H1 (cell line): ENCODE measurements at regions not wholly inside any gene's neighbourhood (a gene's known extent, or its start where the extent isn't known, plus 50 kb on each side); places are given as distances from the start of the nearest gene placed in this dataset.
A peak's percentile ranks its signal among the peaks of the same experiment; 100 is the strongest.

Experiments used
- CTCF ChIA-PET: fragments of 300-600 bp; sonication (Branson Sonifier 250); formaldehyde crosslinking; loops from one replicate; lab custom pipeline; 2021; ENCODE audit not compliant: partially characterized antibody; lab: Charles Lee
- POLR2A ChIA-PET: fragments of 300-600 bp; sonication (Branson Sonifier 250); formaldehyde crosslinking; loops from one replicate; lab custom pipeline; 2021; ENCODE audit warnings: inconsistent platforms; ENCODE audit not compliant: partially characterized antibody; lab: Charles Lee
- DNase-seq, 2 experiments: peaks; one replicate each; pipeline versions ENCODE4 v3.0.0 to v3.0.0-alpha.2; 2010 to 2022; ENCODE audit warnings: low spot score in 2 of 2, low read depth in 1 of 2, mixed read lengths in 1 of 2
- FAIRE-seq: peaks from 2 replicates; lab custom pipeline; 2011; peaks lifted over from hg19 to GRCh38; lab: Jason Lieb, UNC
- H2AFZ ChIP-seq: 2 replicates; pipeline ENCODE4 v1.8.1; 2012; ENCODE audit warnings: low read length, inconsistent platforms
- H2AK5ac ChIP-seq: 2 replicates; pipeline ENCODE4 v1.6.1; 2013; ENCODE audit warnings: low read depth, low read length
- H2BK120ac ChIP-seq: replicated peaks from 2 replicates; pipeline ENCODE3; 2013; ENCODE audit warnings: low read depth, low read length, inconsistent platforms
- H2BK12ac ChIP-seq: 2 replicates; pipeline ENCODE4 v1.6.1; 2013; ENCODE audit warnings: low read depth, low read length
- H2BK15ac ChIP-seq: 2 replicates; pipeline ENCODE4 v1.6.1; 2013; ENCODE audit warnings: low read length
- H2BK20ac ChIP-seq: 2 replicates; pipeline ENCODE4 v1.6.1; 2013; ENCODE audit warnings: low read length
- H2BK5ac ChIP-seq: 2 replicates; pipeline ENCODE4 v1.6.1; 2013; ENCODE audit warnings: low read depth, low read length
- H3K14ac ChIP-seq: 2 replicates; pipeline ENCODE4 v1.6.1; 2013; ENCODE audit warnings: inconsistent platforms; ENCODE audit not compliant: insufficient read length
- H3K18ac ChIP-seq: 2 replicates; pipeline ENCODE4 v1.6.1; 2013; ENCODE audit warnings: low read length; ENCODE audit errors: extremely low read depth
- H3K23ac ChIP-seq: 2 replicates; pipeline ENCODE4 v1.6.1; 2013; ENCODE audit warnings: inconsistent platforms; ENCODE audit not compliant: insufficient read length
- H3K23me2 ChIP-seq: 2 replicates; pipeline ENCODE4 v1.6.1; 2013; ENCODE audit warnings: low read depth, low read length
- H3K27ac ChIP-seq: 2 replicates; pipeline ENCODE4 v1.6.1; 2011; ENCODE audit warnings: low read depth, low read length, inconsistent platforms
- H3K27me3 ChIP-seq, 4 experiments: replicated peaks in 1 of 4; 1 replicate in 1 of 4; 2 replicates in 3 of 4; pipeline versions ENCODE4 v1.6.1 to v1.8.1; 2011 to 2013; ENCODE audit warnings: low read length in 3 of 4, mild to moderate bottlenecking in 3 of 4, inconsistent platforms in 2 of 4, mixed read lengths in 2 of 4, moderate library complexity in 1 of 4; ENCODE audit not compliant: control insufficient read depth in 3 of 4, insufficient read depth in 3 of 4; ENCODE audit errors: extremely low read depth in 1 of 4
- H3K36me3 ChIP-seq, 4 experiments: 2 replicates each; pipeline versions ENCODE4 v1.6.1 to v1.8.1; 2011 to 2013; ENCODE audit warnings: mild to moderate bottlenecking in 4 of 4, low read length in 3 of 4, moderate library complexity in 2 of 4, control low read depth in 1 of 4, inconsistent platforms in 1 of 4; ENCODE audit not compliant: insufficient read depth in 4 of 4, control insufficient read depth in 2 of 4
- H3K4ac ChIP-seq: replicated peaks from 2 replicates; pipeline ENCODE3; 2013; ENCODE audit warnings: low read length, low read depth, mixed read lengths, inconsistent platforms; ENCODE audit not compliant: insufficient read length
- H3K4me1 ChIP-seq, 4 experiments: replicated peaks in 1 of 4; 1 replicate in 1 of 4; 2 replicates in 3 of 4; pipeline versions ENCODE4 v1.6.1 to v1.8.1; 2011 to 2013; ENCODE audit warnings: low read length in 3 of 4, inconsistent platforms in 2 of 4, mixed read lengths in 1 of 4; ENCODE audit not compliant: insufficient read depth in 4 of 4, control insufficient read depth in 3 of 4
- H3K4me2 ChIP-seq, 2 experiments: 2 replicates each; pipeline versions ENCODE4 v1.6.1 to v1.8.1; 2011 to 2013; ENCODE audit warnings: low read depth in 2 of 2, low read length in 2 of 2, control low read depth in 1 of 2, inconsistent platforms in 1 of 2, mild to moderate bottlenecking in 1 of 2; ENCODE audit not compliant: insufficient read depth in 1 of 2
- H3K4me3 ChIP-seq, 4 experiments: fragments of 200-600, 300-600 bp in 1 of 4; sonication (generic), shearing (Covaris generic), sonication (Bioruptor Twin) in 1 of 4; 2 replicates each; pipeline versions ENCODE4 v1.5.1 to v1.8.1; 2011 to 2016; ENCODE audit warnings: low read length in 4 of 4, low read depth in 3 of 4, control low read depth in 2 of 4, inconsistent platforms in 2 of 4, mild to moderate bottlenecking in 2 of 4, mixed read lengths in 1 of 4, moderate library complexity in 1 of 4; ENCODE audit not compliant: insufficient read depth in 2 of 4; ENCODE audit errors: extremely low read depth in 1 of 4
- H3K56ac ChIP-seq: replicated peaks from 2 replicates; pipeline ENCODE3; 2013; ENCODE audit warnings: low read depth, mild to moderate bottlenecking, mixed read lengths, low read length, inconsistent platforms; ENCODE audit not compliant: insufficient read length
- H3K79me1 ChIP-seq: 2 replicates; pipeline ENCODE4 v1.6.1; 2013; ENCODE audit warnings: low read depth, low read length, control low read depth
- H3K79me2 ChIP-seq, 2 experiments: 2 replicates each; pipeline versions ENCODE4 v1.6.1 to v1.8.1; 2012 to 2013; ENCODE audit warnings: low read length in 2 of 2, mild to moderate bottlenecking in 2 of 2, inconsistent platforms in 1 of 2; ENCODE audit not compliant: insufficient read depth in 2 of 2, control insufficient read depth in 1 of 2
- H3K9ac ChIP-seq, 4 experiments: replicated peaks in 1 of 4; 1 replicate in 1 of 4; 2 replicates in 3 of 4; pipeline versions ENCODE4 v1.6.1 to v1.8.1; 2011 to 2013; ENCODE audit warnings: low read depth in 3 of 4, low read length in 3 of 4, control low read depth in 2 of 4, mild to moderate bottlenecking in 2 of 4, moderate library complexity in 2 of 4, inconsistent platforms in 1 of 4; ENCODE audit errors: extremely low read depth in 1 of 4
- H3K9me3 ChIP-seq, 2 experiments: 2 replicates each; pipeline versions ENCODE4 v1.6.1 to v1.8.1; 2012 to 2013; ENCODE audit warnings: mild to moderate bottlenecking in 2 of 2, moderate library complexity in 2 of 2, control low read depth in 1 of 2, inconsistent platforms in 1 of 2, low read depth in 1 of 2, low read length in 1 of 2, mixed read lengths in 1 of 2; ENCODE audit not compliant: insufficient read depth in 2 of 2
- H4K20me1 ChIP-seq, 2 experiments: replicated peaks in 1 of 2; 2 replicates each; pipeline versions ENCODE3 to v1.8.1; 2011 to 2013; ENCODE audit warnings: inconsistent platforms in 2 of 2, low read length in 2 of 2, mild to moderate bottlenecking in 1 of 2; ENCODE audit not compliant: insufficient read depth in 2 of 2, control insufficient read depth in 1 of 2
- H4K5ac ChIP-seq: 2 replicates; pipeline ENCODE4 v1.6.1; 2013; ENCODE audit warnings: low read length, low read depth, mixed read lengths, inconsistent platforms; ENCODE audit not compliant: insufficient read length
- H4K8ac ChIP-seq: 2 replicates; pipeline ENCODE4 v1.8.0; 2013; ENCODE audit warnings: mild to moderate bottlenecking, moderate library complexity, low read length, inconsistent platforms; ENCODE audit not compliant: insufficient read depth; ENCODE audit errors: extremely low read depth
- H4K91ac ChIP-seq: replicated peaks from 2 replicates; pipeline ENCODE3; 2013; ENCODE audit warnings: low read length, mixed read lengths, inconsistent platforms; ENCODE audit not compliant: insufficient read length
- EP300 ChIP-seq, 2 experiments: IDR thresholded peaks; 1 replicate in 1 of 2; 2 replicates in 1 of 2; pipeline ENCODE4 v1.6.1; 2011 to 2012; ENCODE audit warnings: low read depth in 2 of 2, low read length in 2 of 2, mild to moderate bottlenecking in 2 of 2, borderline replicate concordance in 1 of 2, inconsistent platforms in 1 of 2, moderate library complexity in 1 of 2
- EZH2 ChIP-seq: fragments of 200-600 bp; sonication (generic); IDR thresholded peaks from 2 replicates; pipeline ENCODE4 v1.7.1; 2012; ENCODE audit warnings: low read depth, mild to moderate bottlenecking, moderate library complexity, low read length, inconsistent platforms; ENCODE audit not compliant: severe bottlenecking
- KDM5A ChIP-seq: fragments of 200-600 bp; IDR thresholded peaks from 2 replicates; pipeline ENCODE4 v1.7.1; 2012; ENCODE audit warnings: mild to moderate bottlenecking, low read length, inconsistent platforms, mixed read lengths
- NRF1 ChIP-seq: IDR thresholded peaks from 2 replicates; pipeline ENCODE4 v1.6.1; 2011; ENCODE audit warnings: mild to moderate bottlenecking, low read depth, low read length, improper control_type of control experiment
- RBBP5 ChIP-seq: IDR thresholded peaks from 2 replicates; pipeline ENCODE4 v1.7.1; 2012; ENCODE audit warnings: low read depth, mild to moderate bottlenecking, inconsistent platforms, low read length, moderate library complexity, borderline replicate concordance
- SIN3A ChIP-seq, 2 experiments: IDR thresholded peaks in 1 of 2; conservative IDR thresholded peaks in 1 of 2; 2 replicates each; pipeline ENCODE4 v1.6.1; 2011 to 2012; ENCODE audit warnings: low read length in 2 of 2, improper control_type of control experiment in 1 of 2, low read depth in 1 of 2, mild to moderate bottlenecking in 1 of 2
- SIRT6 ChIP-seq: IDR thresholded peaks from one replicate; pipeline ENCODE4 v1.7.1; 2012; ENCODE audit warnings: low read length, inconsistent platforms
- SP2 ChIP-seq: IDR thresholded peaks from 2 replicates; pipeline ENCODE4 v1.6.1; 2012; ENCODE audit warnings: mild to moderate bottlenecking, low read length, inconsistent platforms
- SUZ12 ChIP-seq: fragments of 200-600 bp; sonication (generic); IDR thresholded peaks from 2 replicates; pipeline ENCODE4 v1.6.1; 2012; ENCODE audit warnings: mild to moderate bottlenecking, inconsistent platforms, low read length, moderate library complexity, mixed read lengths
- USF2 ChIP-seq: IDR thresholded peaks from 2 replicates; pipeline ENCODE4 v1.6.1; 2011; ENCODE audit warnings: low read length, improper control_type of control experiment
- YY1 ChIP-seq: IDR thresholded peaks from 2 replicates; pipeline ENCODE4 v1.6.1; 2011; ENCODE audit warnings: low read depth, mild to moderate bottlenecking, low read length
- WGBS, 2 experiments: shearing (Covaris generic) in 1 of 2; methylation state at CpG; one replicate each; pipeline versions ENCODE4 v1.1.6 to v1.1.7; 2013 to 2015; ENCODE audit warnings: low lambda C conversion rate in 2 of 2, mixed read lengths in 2 of 2, inconsistent platforms in 1 of 2, low coverage in 1 of 2, missing lambda C conversion rate in 1 of 2; ENCODE audit not compliant: insufficient replicate concordance in 2 of 2, insufficient coverage in 1 of 2, insufficient read length in 1 of 2; ENCODE audit errors: extremely low coverage in 1 of 2, missing lambda C conversion rate in 1 of 2; 5-methylcytosine and 5-hydroxymethylcytosine counted together
- TF ChIP-seq, protein P1 (sequence below): IDR thresholded peaks from 2 replicates; pipeline ENCODE4 v1.6.1; 2012; ENCODE audit warnings: inconsistent platforms

- H3K79me1 ChIP-seq, result no peaks in the 10 kb centered on the region
- H2BK15ac ChIP-seq, result no peak overlapping the region
- H3K9me3 ChIP-seq, result 0 out of 4 replicates have a peak, but pooled peaks cover 0 to 5% of the 10 kb centered on the region in 2 experiments
- no peak for FAIRE-seq
- H3K56ac ChIP-seq, result no peak overlapping the region
- 0 out of 7 replicates have a peak, but pooled peaks cover 0 to 2% (median 0%) of the 10 kb centered on the region in 4 experiments for H3K4me1 ChIP-seq
- H2BK12ac ChIP-seq, result no peak overlapping the region
- H3K23ac ChIP-seq, result no peak overlapping the region
- H4K8ac ChIP-seq, result peak overlapping the region; percentile 85; the same call in 1 of the 2 replicates
- no peaks in the 10 kb centered on the region for H4K20me1 ChIP-seq
- H3K23me2 ChIP-seq, result no peaks in the 10 kb centered on the region
- H3K4me3 ChIP-seq, result no peak overlapping the region
- H2BK5ac ChIP-seq, result no peak overlapping the region
- H2BK120ac ChIP-seq, result no peak overlapping the region
- no peaks in the 10 kb centered on the region for H3K36me3 ChIP-seq
- DNase-seq, result no peak
- no peak overlapping the region for H4K91ac ChIP-seq
- H3K18ac ChIP-seq, result no peak overlapping the region
- POLR2A ChIA-PET, result no interaction called here
- no peak overlapping the region for H3K9ac ChIP-seq
- no peak overlapping the region for H3K14ac ChIP-seq
- peak overlapping the region; percentile 16; the same call in 1 of the 2 replicates for H2AFZ ChIP-seq
- H3K4me2 ChIP-seq, result no peak overlapping the region
- H3K4ac ChIP-seq, result no peak overlapping the region
- no peak overlapping the region for H3K27ac ChIP-seq
- no peak overlapping the region for H2BK20ac ChIP-seq
- H3K79me2 ChIP-seq, result no peaks in the 10 kb centered on the region
- 92% methylated on average over 13 of the region's 13 CpGs; no CpG with 5 or more reads in 1 of the 2 experiments for WGBS, 2 experiments
- H2AK5ac ChIP-seq, result no peak overlapping the region
- CTCF ChIA-PET, result interaction anchor here (1.1 kb wide), 1 partner anchor 16 kb away, joined by 5 read pairs; no protein-coding TSS in a partner anchor
- H4K5ac ChIP-seq, result no peak overlapping the region
- no peaks in the 10 kb centered on the region for H3K27me3 ChIP-seq
- no peak for TF ChIP-seq EP300 (IDR thresholded peaks at IDR 0.05; ENCODE audit: borderline replicate concordance in 1 of 2, low read depth in 2 of 2, low read length in 2 of 2)
- TF ChIP-seq, protein P1, sequence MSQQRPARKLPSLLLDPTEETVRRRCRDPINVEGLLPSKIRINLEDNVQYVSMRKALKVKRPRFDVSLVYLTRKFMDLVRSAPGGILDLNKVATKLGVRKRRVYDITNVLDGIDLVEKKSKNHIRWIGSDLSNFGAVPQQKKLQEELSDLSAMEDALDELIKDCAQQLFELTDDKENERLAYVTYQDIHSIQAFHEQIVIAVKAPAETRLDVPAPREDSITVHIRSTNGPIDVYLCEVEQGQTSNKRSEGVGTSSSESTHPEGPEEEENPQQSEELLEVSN, result no peak
- no peak for TF ChIP-seq SIRT6
- no peak for TF ChIP-seq NRF1
- TF ChIP-seq KDM5A, result no peak
- TF ChIP-seq EZH2, result no peak
- TF ChIP-seq YY1, result no peak
- TF ChIP-seq RBBP5, result no peak
- TF ChIP-seq SUZ12, result no peak
- no peak for TF ChIP-seq SP2
- no peak for TF ChIP-seq USF2
- no peak for TF ChIP-seq SIN3A (conservative IDR thresholded peaks at IDR 0.05 in 1 of 2, IDR thresholded peaks at IDR 0.05 in 1 of 2; ENCODE audit: low read depth in 1 of 2, low read length in 2 of 2)
These were observed 446.8 kb downstream of the COL11A1 start for GRCh38 chr1:102661481-102661880.
